Kidney (tissue), 13 donors: ENCODE measurements at regions not wholly inside any gene's neighbourhood (a gene's known extent, or its start where the extent isn't known, plus 50 kb on each side); places are given as distances from the start of the nearest gene placed in this dataset.

Source experiments
- DNase-seq, 5 donors: peaks; one replicate each; pipeline ENCODE4 v3.0.0-alpha.2; 2013 to 2020
- FAIRE-seq: peaks from 2 replicates; lab custom pipeline; 2012; peaks lifted over from hg19 to GRCh38; lab: Jason Lieb, UNC
- H3K27ac ChIP-seq, 2 donors: one replicate each; pipeline ENCODE4 v1.7.0; 2013; ENCODE audit warnings: low read depth in 2 of 2, low read length in 2 of 2, inconsistent platforms in 1 of 2
- H3K27me3 ChIP-seq: one replicate; pipeline ENCODE4 v1.7.1; 2013; ENCODE audit warnings: low read length, inconsistent platforms; ENCODE audit not compliant: control insufficient read depth, insufficient read depth
- H3K36me3 ChIP-seq, 3 donors: one replicate each; pipeline versions ENCODE4 v1.7.0 to v1.7.1; 2013; ENCODE audit warnings: low read length in 3 of 3, control low read depth in 1 of 3, inconsistent platforms in 1 of 3; ENCODE audit not compliant: insufficient read depth in 3 of 3, control insufficient read depth in 2 of 3
- H3K4me1 ChIP-seq, 3 donors: one replicate each; pipeline versions ENCODE4 v1.7.0 to v1.7.1; 2013; ENCODE audit warnings: low read length in 3 of 3, inconsistent platforms in 1 of 3, low read depth in 1 of 3; ENCODE audit not compliant: control insufficient read depth in 2 of 3, insufficient read depth in 2 of 3
- H3K4me3 ChIP-seq, 3 donors: one replicate each; pipeline versions ENCODE4 v1.7.0 to v1.8.1; 2013; ENCODE audit warnings: low read length in 3 of 3, control low read depth in 1 of 3, inconsistent platforms in 1 of 3
- H3K9ac ChIP-seq, 3 donors: one replicate each; pipeline versions ENCODE4 v1.7.0 to v1.7.1; 2013; ENCODE audit warnings: low read length in 3 of 3, control low read depth in 1 of 3, inconsistent platforms in 1 of 3
- H3K9me3 ChIP-seq, 3 donors: one replicate each; pipeline versions ENCODE4 v1.7.0 to v1.7.1; 2013; ENCODE audit warnings: low read length in 3 of 3, control low read depth in 1 of 3, inconsistent platforms in 1 of 3; ENCODE audit not compliant: control insufficient read depth in 2 of 3, insufficient read depth in 1 of 3
- CTCF ChIP-seq: IDR thresholded peaks from 3 replicates; pipeline ENCODE4 v1.5.1; 2012; ENCODE audit warnings: mild to moderate bottlenecking, moderate library complexity, borderline replicate concordance; ENCODE audit not compliant: insufficient read depth; ENCODE audit errors: extremely low read depth
- intact Hi-C: fragments of 100-400 bp; cut with DNase I; formaldehyde crosslinking; loops from one replicate; pipeline ENCODE4 v1.11.1; 2022
- donor health status: control.
- donor health status: control.
- donor health status: control.
- donor health status: control.
- donor health status: control.
- donor health status: DM: yes; HTN: yes; CAD: no.
- donor health status: Normal renal cell carcinoma (clear cell type).

- H3K9ac ChIP-seq: no peak overlapping the region
- H3K4me1 ChIP-seq: no peaks in the 10 kb centered on the region
- H3K27me3 ChIP-seq: no peaks in the 10 kb centered on the region
- DNase-seq (no peak), FAIRE-seq (no peak)
- H3K27ac ChIP-seq: no peak overlapping the region
- intact Hi-C loops: no loop called here
- H3K4me3 ChIP-seq: no peak overlapping the region
- no peak for TF ChIP-seq CTCF
- H3K9me3 ChIP-seq: no peaks in the 10 kb centered on the region
- no peaks in the 10 kb centered on the region for H3K36me3 ChIP-seq
Observed at GRCh38 chr6:163655217-163656121, 241.0 kb downstream of the QKI start.

- no peak for FAIRE-seq
- H3K27me3 ChIP-seq: no peaks in the 10 kb centered on the region
- TF ChIP-seq CTCF: no peak
- no peak overlapping the region for H3K9ac ChIP-seq
- DNase-seq: no peak
- intact Hi-C loops: no loop called here
- no peak overlapping the region for H3K4me3 ChIP-seq
- no peaks in the 10 kb centered on the region for H3K36me3 ChIP-seq
- H3K4me1 ChIP-seq: no peaks in the 10 kb centered on the region
- H3K27ac ChIP-seq: no peak overlapping the region
- no peaks in the 10 kb centered on the region for H3K9me3 ChIP-seq
Observed at GRCh38 chr6:163651915-163652668, 237.6 kb downstream of the QKI start.

- no peak for DNase-seq
- H3K9me3 ChIP-seq: no peaks in the 10 kb centered on the region
- intact Hi-C loops: no loop called here
- FAIRE-seq: no peak
- H3K4me1 ChIP-seq: no peaks in the 10 kb centered on the region
- H3K27me3 ChIP-seq: no peaks in the 10 kb centered on the region
- H3K27ac ChIP-seq: no peak overlapping the region
- H3K9ac ChIP-seq: no peak overlapping the region
- no peak for TF ChIP-seq CTCF
- H3K4me3 ChIP-seq: no peak overlapping the region
- H3K36me3 ChIP-seq: no peaks in the 10 kb centered on the region
Observed at GRCh38 chr6:163651426-163651825, 236.9 kb downstream of the QKI start.
